WI38 (cell line): ENCODE measurements at regions not wholly inside any gene's neighbourhood (a gene's known extent, or its start where the extent isn't known, plus 50 kb on each side); places are given as distances from the start of the nearest gene placed in this dataset.

Experiments used
- H3K4me3 ChIP-seq: 2 replicates; pipeline ENCODE4 v1.5.1; 2011; ENCODE audit warnings: low read depth, mild to moderate bottlenecking, control low read depth, low read length
- TF ChIP-seq, protein P1 (sequence below): IDR thresholded peaks from 2 replicates; pipeline ENCODE4 v1.5.1; 2012; ENCODE audit warnings: low read depth, mild to moderate bottlenecking, control low read depth, low read length

DNA sequence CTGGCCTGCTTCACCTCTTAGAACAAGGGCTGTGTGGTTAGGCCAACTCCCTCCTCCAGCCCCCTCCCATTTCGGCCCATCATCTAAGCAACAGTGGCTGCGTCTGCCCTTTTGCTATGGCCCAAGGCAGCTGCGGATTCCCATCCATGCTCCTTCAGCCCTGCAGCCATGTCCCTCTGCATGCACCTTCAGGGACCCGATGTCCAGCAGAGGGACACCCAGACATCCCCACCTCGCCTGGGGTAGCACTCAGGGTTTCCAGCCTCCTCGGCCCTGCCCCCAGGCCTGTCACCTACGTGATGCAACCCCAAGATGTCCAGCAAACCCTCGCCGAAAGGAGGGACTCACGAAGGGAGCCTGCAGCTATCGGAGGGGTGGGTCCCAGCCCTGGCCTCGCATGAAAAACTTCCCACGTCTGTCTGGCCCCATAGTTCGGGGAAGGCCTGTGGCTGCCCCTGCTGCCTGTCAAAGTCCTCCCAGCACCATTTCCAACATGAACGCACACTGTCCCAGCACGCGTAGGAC lies 194.4 kb downstream of the CTTN start:
- TF ChIP-seq, protein P1, sequence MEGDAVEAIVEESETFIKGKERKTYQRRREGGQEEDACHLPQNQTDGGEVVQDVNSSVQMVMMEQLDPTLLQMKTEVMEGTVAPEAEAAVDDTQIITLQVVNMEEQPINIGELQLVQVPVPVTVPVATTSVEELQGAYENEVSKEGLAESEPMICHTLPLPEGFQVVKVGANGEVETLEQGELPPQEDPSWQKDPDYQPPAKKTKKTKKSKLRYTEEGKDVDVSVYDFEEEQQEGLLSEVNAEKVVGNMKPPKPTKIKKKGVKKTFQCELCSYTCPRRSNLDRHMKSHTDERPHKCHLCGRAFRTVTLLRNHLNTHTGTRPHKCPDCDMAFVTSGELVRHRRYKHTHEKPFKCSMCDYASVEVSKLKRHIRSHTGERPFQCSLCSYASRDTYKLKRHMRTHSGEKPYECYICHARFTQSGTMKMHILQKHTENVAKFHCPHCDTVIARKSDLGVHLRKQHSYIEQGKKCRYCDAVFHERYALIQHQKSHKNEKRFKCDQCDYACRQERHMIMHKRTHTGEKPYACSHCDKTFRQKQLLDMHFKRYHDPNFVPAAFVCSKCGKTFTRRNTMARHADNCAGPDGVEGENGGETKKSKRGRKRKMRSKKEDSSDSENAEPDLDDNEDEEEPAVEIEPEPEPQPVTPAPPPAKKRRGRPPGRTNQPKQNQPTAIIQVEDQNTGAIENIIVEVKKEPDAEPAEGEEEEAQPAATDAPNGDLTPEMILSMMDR = no peak
- H3K4me3 ChIP-seq = no peak overlapping the region

DNA sequence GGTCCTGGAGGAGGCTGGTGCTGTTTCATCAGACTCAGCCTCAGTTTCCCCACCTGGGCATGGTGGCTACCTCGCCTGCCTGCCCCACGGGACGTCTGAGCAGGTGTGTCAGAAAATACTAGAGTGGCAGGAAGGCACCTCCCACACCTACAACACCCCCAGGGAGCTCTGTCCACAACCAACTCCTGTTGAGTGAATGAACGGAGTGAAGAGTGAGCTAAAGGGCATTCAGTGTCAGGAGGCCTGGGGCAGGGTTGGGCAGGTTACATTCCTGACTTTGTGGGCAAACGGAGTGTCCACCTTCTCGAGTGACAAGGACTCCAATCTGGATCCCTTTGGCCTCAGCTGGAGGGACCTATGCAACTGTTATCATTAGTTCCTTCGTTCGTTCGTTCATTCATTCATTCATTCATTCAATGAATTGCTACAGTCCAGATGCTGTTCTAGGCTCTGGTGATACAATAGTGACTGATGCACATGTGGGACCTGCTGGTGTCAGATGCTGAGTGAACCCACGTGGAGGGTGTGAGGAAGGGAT lies 195.2 kb downstream of the CTTN start:
- H3K4me3 ChIP-seq = no peak overlapping the region
- TF ChIP-seq, protein P1 = no peak

DNA sequence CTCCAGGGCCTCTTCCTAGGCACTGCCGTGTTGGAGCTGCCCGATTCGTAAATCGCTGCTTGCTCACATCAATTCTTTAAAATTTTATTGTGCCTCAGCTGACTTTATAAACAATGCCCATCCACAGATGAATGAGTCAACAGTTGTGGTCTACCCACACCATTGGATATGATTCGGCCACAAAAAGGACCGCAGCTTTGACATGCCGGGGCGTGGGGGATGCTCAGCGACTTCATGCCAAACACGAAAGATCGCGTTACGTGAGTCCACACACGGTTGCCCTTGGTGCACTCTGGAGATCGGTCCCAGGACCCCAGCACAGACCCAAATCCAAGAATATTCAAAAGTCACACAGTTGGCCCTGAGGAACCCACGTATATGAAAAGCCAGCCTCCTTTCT lies 195.7 kb downstream of the CTTN start:
- TF ChIP-seq, protein P1 = no peak
- no peak overlapping the region for H3K4me3 ChIP-seq

DNA sequence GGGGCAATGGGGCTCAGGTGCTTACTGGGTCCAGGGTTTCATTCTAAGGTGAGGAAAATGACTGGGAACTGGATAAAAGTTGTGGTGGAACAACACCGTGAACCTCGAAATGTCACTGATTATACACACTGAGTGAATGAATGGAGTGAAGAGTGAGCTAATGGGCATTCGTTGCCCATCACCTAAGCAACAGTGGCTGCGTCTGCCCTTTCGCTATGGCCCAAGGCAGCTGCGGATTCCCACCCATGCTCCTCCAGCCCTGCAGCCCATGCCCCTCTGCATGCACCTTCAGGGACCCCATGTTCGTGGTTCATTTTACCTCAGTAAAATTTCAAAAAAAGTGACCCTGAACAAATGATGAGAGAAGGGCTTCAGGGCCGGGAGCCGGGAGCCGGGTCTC lies 196.3 kb downstream of the CTTN start:
- no peak overlapping the region for H3K4me3 ChIP-seq
- TF ChIP-seq, protein P1 = no peak

DNA sequence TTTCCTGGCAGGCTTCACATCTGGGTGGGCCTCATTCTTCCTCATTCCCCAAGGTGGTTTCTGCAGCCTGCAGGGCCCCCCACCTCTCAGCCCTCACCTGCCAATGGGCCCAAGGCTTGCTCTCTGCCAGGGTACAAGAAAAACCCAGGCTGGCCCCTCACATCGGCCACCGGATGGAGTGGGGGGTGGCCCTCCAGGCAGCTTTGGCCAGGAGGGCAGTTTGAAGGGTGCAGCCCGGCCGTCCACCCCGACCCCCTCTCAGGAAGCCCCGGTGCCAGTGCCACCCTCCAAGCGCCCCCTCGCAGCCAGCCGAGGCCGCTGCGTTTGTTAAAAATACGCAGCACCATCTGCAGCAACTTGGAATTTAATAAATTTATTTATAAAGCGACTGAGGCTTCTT lies 196.7 kb downstream of the CTTN start:
- TF ChIP-seq, protein P1 = no peak
- no peak overlapping the region for H3K4me3 ChIP-seq

DNA sequence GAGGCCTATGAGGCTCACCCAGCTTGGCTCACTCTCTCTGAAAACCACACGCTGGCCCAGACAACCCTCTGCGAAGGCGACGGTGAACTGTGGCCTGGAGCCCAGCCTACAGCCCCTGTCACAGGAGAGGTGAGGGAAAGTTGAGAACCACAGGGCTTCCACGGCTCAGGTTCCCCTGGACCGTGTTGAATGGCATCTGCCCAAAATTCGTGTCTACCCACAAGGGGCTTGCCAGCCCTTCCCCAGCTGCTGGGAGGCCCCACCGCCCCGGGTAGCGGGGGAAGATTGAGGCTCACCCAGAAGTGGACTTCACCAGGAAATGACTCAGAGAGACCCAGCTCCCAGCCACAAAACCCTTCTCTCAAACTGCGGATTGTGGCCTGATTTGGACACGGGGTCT lies 197.1 kb downstream of the CTTN start:
- TF ChIP-seq, protein P1 = no peak
- no peak overlapping the region for H3K4me3 ChIP-seq

DNA sequence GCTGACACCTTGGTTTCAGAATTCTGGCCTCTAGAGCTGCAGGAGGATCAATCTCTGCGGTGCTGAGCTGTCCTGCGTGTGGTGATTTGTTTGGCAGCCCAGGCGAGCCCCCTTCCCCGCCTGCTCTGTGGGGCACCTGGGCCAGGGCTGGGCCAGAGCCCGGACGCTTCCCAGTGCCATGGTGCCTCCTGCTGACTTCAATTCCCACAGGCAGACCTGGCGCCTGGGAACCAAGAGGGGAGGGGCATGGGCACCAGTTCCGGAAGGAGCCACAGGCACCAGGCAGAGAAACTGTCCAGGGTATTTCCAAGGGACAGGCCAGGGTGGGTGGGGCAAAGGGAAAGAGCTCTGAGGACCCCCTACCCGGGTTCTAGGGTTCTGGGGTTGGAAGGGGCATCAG lies 197.8 kb downstream of the CTTN start:
- no peak overlapping the region for H3K4me3 ChIP-seq
- TF ChIP-seq, protein P1 = no peak
